ENCODE measurements at regions not wholly inside any gene's neighbourhood (a gene's known extent, or its start where the extent isn't known, plus 50 kb on each side); places are given as distances from the start of the nearest gene placed in this dataset.
"Not testable (repeated sequence)": the region's sequence is repeated elsewhere in the genome, so short reads cannot be mapped to it uniquely, and the experiment has no call there.

DNA sequence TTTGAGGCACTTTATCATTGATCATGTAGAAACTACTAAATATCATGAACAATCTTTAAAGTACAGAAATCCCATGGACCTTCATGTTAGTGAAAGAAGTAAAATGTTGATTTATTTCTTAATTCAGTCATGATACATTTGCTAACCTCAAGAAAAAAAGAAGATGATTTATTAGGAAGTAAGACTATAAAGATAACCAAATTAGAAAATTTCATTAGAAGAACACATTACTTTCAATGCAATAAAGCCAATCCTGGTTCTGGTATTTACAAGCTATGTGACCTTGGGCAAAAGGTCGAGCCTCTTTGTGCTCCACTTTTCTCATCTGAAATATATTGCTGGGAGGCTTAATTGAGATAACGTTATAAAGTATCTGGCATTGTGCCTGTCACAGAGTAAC lies 365.0 kb downstream of the KIF20B start:
- Mint-ChIP-seq H3K36me3 (ENCODE audit: low read depth, unreplicated experiment) (no peaks in the 10 kb centered on the region), H3K4me3 (ENCODE audit: unreplicated experiment) (no peak overlapping the region), H3K4me1 (ENCODE audit: unreplicated experiment) (no peaks in the 10 kb centered on the region), H3K27me3 (ENCODE audit: unreplicated experiment) (peaks cover 1% of the 10 kb centered on the region), H3K9me3 (ENCODE audit: unreplicated experiment) (no peaks in the 10 kb centered on the region), H3K27ac (ENCODE audit: unreplicated experiment) (no peak overlapping the region)
- DNase-seq (ENCODE audit: low spot score), result no peak
- TF ChIP-seq, protein P1, sequence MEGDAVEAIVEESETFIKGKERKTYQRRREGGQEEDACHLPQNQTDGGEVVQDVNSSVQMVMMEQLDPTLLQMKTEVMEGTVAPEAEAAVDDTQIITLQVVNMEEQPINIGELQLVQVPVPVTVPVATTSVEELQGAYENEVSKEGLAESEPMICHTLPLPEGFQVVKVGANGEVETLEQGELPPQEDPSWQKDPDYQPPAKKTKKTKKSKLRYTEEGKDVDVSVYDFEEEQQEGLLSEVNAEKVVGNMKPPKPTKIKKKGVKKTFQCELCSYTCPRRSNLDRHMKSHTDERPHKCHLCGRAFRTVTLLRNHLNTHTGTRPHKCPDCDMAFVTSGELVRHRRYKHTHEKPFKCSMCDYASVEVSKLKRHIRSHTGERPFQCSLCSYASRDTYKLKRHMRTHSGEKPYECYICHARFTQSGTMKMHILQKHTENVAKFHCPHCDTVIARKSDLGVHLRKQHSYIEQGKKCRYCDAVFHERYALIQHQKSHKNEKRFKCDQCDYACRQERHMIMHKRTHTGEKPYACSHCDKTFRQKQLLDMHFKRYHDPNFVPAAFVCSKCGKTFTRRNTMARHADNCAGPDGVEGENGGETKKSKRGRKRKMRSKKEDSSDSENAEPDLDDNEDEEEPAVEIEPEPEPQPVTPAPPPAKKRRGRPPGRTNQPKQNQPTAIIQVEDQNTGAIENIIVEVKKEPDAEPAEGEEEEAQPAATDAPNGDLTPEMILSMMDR (IDR thresholded peaks at IDR 0.05; ENCODE audit: unreplicated experiment), result no peak

- Mint-ChIP-seq H3K36me3 (ENCODE audit: low read depth, unreplicated experiment) (no peaks in the 10 kb centered on the region), H3K4me3 (ENCODE audit: unreplicated experiment) (no peak overlapping the region), H3K4me1 (ENCODE audit: unreplicated experiment) (peaks cover 15% of the 10 kb centered on the region), H3K27me3 (ENCODE audit: unreplicated experiment) (no peaks in the 10 kb centered on the region), H3K27ac (ENCODE audit: unreplicated experiment) (no peak overlapping the region), H3K9me3 (ENCODE audit: unreplicated experiment) (no peaks in the 10 kb centered on the region)
- TF ChIP-seq, protein P1 (IDR thresholded peaks at IDR 0.05; ENCODE audit: unreplicated experiment), result no peak
- no peak for DNase-seq (ENCODE audit: low spot score)
These were observed 374.6 kb downstream of the KIF20B start for GRCh38 chr10:90075995-90076394.

GRCh38 chr10:90079819-90080218 lies 378.4 kb downstream of the KIF20B start:
- Mint-ChIP-seq H3K27me3 (ENCODE audit: unreplicated experiment) (peaks cover 2% of the 10 kb centered on the region), H3K27ac (ENCODE audit: unreplicated experiment) (no peak overlapping the region), H3K4me3 (ENCODE audit: unreplicated experiment) (no peak overlapping the region), H3K9me3 (ENCODE audit: unreplicated experiment) (peaks cover 7% of the 10 kb centered on the region), H3K4me1 (ENCODE audit: unreplicated experiment) (peaks cover 19% of the 10 kb centered on the region), H3K36me3 (ENCODE audit: low read depth, unreplicated experiment) (peaks cover 6% of the 10 kb centered on the region)
- no peak for DNase-seq (ENCODE audit: low spot score)
- TF ChIP-seq, protein P1 (IDR thresholded peaks at IDR 0.05; ENCODE audit: unreplicated experiment), result no peak

DNA sequence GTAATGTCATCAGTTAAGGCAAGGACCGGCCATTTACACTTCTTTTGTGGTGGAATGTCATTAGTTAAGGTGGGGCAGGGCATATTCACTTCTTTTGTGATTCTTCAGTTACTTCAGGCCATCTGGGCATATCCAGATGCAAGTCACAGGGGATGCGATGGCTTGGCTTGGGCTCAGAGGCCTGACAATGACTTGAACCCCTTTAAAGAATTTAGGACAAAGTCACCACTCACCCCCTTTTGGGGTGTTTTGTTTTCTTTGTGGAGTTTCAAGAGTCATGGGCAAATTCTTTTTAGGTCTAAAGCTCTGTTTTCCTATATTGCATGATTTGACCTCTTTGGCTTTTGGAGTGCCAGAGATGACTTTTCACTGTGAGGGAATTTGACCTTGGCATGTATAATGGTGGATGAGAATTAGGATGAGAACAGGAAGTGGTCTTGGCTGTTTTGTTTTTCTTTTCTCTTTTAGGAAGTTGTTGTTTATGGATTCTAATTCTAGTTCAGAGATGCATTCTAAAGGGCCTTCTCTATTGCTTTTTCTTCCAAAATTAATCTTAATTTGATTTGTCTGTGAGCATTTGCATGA lies 385.3 kb downstream of the KIF20B start:
- H3K9me3 Mint-ChIP-seq (ENCODE audit: unreplicated experiment); H3K4me3 Mint-ChIP-seq (ENCODE audit: unreplicated experiment); H3K4me1 Mint-ChIP-seq (ENCODE audit: unreplicated experiment); H3K27ac Mint-ChIP-seq (ENCODE audit: unreplicated experiment); H3K27me3 Mint-ChIP-seq (ENCODE audit: unreplicated experiment); DNase-seq (ENCODE audit: low spot score); H3K36me3 Mint-ChIP-seq (ENCODE audit: low read depth, unreplicated experiment): not testable (repeated sequence)

- Mint-ChIP-seq H3K4me1 (ENCODE audit: unreplicated experiment) (peaks cover 6% of the 10 kb centered on the region), H3K9me3 (ENCODE audit: unreplicated experiment) (peaks cover 7% of the 10 kb centered on the region), H3K27ac (ENCODE audit: unreplicated experiment) (no peak overlapping the region), H3K27me3 (ENCODE audit: unreplicated experiment) (peaks cover 2% of the 10 kb centered on the region), H3K4me3 (ENCODE audit: unreplicated experiment) (no peak overlapping the region), H3K36me3 (ENCODE audit: low read depth, unreplicated experiment) (peaks cover 6% of the 10 kb centered on the region)
- TF ChIP-seq, protein P1 (IDR thresholded peaks at IDR 0.05; ENCODE audit: unreplicated experiment), result no peak
- DNase-seq (ENCODE audit: low spot score), result no peak
These were observed 386.0 kb downstream of the KIF20B start for GRCh38 chr10:90087197-90088023.

Measured in endothelial cell (in vitro differentiated cells).